HUES48 (cell line): ENCODE measurements at regions not wholly inside any gene's neighbourhood (a gene's known extent, or its start where the extent isn't known, plus 50 kb on each side); places are given as distances from the start of the nearest gene placed in this dataset.

Experiments used
- H3K27ac ChIP-seq: one replicate; pipeline ENCODE4 v1.7.0; 2013; ENCODE audit warnings: low read depth, low read length, inconsistent platforms
- H3K27me3 ChIP-seq: 2 replicates; pipeline ENCODE4 v1.6.1; 2013; ENCODE audit warnings: mild to moderate bottlenecking, low read length; ENCODE audit not compliant: control insufficient read depth, insufficient read depth
- H3K36me3 ChIP-seq: 2 replicates; pipeline ENCODE4 v1.6.1; 2013; ENCODE audit warnings: low read length; ENCODE audit not compliant: control insufficient read depth, insufficient read depth
- H3K4me1 ChIP-seq: 2 replicates; pipeline ENCODE4 v1.6.1; 2013; ENCODE audit warnings: mild to moderate bottlenecking, low read length; ENCODE audit not compliant: control insufficient read depth, insufficient read depth
- H3K4me3 ChIP-seq: 2 replicates; pipeline ENCODE4 v1.5.1; 2013; ENCODE audit warnings: mild to moderate bottlenecking, low read depth, low read length
- H3K9ac ChIP-seq: 2 replicates; pipeline ENCODE4 v1.6.1; 2013; ENCODE audit warnings: mild to moderate bottlenecking, low read depth, low read length, moderate library complexity
- H3K9me3 ChIP-seq: 2 replicates; pipeline ENCODE4 v1.6.1; 2013; ENCODE audit warnings: low read length; ENCODE audit not compliant: control insufficient read depth, insufficient read depth

DNA sequence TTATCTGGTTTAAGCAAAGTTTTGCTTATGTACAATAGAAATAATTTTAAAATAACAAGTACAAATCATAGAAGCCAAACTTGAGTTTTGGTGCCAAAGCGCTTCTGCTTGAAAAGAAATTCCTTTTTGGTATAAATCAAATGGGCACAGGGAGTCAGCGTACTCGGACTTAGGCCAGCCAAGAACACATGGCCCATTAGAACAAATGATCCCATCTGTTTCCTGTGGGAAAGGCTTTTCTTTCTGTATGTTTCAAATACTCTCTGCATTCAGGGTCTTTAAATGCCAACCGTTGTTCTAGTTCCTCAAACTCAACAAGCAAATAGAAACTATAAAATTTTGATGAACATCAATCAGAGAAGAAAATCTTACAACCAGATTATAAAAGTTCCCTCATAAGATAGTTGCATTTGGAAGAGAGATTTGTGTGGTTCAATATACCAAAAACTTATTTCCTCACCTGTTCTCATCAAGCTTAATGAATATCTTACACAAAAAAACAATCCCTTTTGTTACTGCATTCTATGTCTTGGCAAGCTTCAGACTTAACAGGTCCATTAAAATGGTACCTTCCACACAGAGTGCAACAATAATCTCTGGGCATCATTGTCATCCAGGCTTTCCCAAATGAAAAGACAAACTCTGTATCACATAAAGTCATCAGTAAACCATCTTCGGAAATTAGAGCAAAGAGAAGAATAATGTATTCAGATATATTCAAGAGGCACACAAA lies 739.8 kb upstream of the API5 start:
- no peak overlapping the region for H3K27ac ChIP-seq
- H3K9me3 ChIP-seq: no peaks in the 10 kb centered on the region
- H3K4me3 ChIP-seq: no peak overlapping the region
- no peak overlapping the region for H3K9ac ChIP-seq
- no peaks in the 10 kb centered on the region for H3K36me3 ChIP-seq
- H3K27me3 ChIP-seq: no peaks in the 10 kb centered on the region
- no peaks in the 10 kb centered on the region for H3K4me1 ChIP-seq

DNA sequence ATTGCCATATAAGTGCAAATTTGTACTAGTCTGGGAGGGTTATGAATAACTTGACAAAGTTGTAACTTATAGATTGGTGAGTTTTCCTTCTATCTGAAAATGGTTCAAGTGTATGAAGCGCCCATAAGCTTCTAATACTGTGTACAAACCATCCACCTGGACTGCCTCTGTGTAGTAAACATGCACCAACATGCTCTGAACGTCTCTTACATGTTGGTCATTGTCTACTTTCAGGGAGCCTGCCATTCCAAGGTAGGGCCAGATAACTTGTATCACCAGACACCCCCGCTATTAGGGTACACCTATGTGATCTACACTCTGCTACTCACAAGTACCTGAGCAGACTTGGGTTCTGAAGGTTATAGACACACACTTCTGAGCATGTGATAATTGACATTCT lies 735.5 kb upstream of the API5 start:
- no peaks in the 10 kb centered on the region for H3K27me3 ChIP-seq
- H3K9me3 ChIP-seq: no peaks in the 10 kb centered on the region
- no peak overlapping the region for H3K9ac ChIP-seq
- H3K4me3 ChIP-seq: no peak overlapping the region
- no peaks in the 10 kb centered on the region for H3K36me3 ChIP-seq
- no peaks in the 10 kb centered on the region for H3K4me1 ChIP-seq
- H3K27ac ChIP-seq: no peak overlapping the region

DNA sequence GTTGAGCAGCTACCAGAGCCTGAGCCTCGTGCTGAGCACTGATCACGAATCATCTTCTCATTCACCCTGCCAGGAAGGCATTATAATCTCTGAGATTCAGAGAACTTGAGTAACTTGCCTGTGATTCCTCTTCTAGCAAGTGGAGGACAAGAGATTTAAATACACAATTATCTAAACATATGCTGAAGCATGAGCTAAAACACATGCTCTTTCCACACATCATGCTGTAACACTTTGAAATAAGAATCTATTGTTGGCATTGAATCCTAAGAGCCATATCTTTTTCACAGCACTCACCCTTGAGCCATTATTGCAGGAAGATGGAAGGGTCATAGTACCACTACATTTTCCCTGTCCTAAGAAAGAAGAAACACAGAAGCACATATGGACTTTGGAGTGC lies 722.5 kb upstream of the API5 start:
- Histone ChIP-seq H3K4me1 (no peaks in the 10 kb centered on the region), H3K27ac (no peak overlapping the region), H3K9ac (no peak overlapping the region), H3K4me3 (no peak overlapping the region), H3K27me3 (no peaks in the 10 kb centered on the region), H3K36me3 (no peaks in the 10 kb centered on the region), H3K9me3 (no peaks in the 10 kb centered on the region)

DNA sequence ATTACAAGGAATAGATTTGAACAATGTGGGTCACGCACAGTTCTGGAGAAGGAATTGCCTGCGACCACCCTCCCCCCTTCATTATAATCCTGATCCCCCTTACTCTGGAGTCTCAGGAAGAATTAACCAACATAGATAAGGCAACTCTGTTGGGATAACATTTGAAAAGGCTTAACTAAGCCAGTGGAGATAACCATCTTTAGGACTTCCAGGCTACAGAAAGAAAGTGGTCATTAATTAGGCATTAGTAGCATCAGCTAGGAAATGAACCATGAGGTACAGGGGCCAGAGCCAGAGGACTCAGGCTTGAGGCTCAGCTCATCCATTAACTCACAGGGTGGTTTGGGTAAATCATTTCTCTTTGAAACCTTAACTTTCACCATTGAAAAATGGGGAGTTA lies 720.0 kb upstream of the API5 start:
- Histone ChIP-seq H3K27me3 (no peaks in the 10 kb centered on the region), H3K27ac (no peak overlapping the region), H3K4me3 (no peak overlapping the region), H3K36me3 (no peaks in the 10 kb centered on the region), H3K4me1 (peaks cover 18% of the 10 kb centered on the region), H3K9me3 (no peaks in the 10 kb centered on the region), H3K9ac (no peak overlapping the region)

DNA sequence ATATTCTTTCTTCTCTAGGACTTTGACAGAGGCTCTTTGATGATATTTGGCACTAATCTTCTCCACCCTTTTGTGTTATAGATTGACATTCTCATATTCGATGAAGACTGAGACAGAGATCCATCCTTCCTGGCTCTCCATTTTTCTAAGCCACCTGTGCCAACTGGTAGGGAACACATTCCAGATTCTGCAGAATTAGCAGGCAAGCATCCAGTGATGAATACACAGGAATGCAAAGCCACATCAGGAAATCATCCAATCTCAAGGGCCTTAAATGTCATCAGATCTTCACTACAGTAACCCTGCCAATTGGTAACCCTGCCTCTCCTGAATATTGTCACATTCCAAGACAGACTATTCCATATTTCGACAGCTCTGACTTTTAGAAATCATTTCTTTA lies 718.4 kb upstream of the API5 start:
- Histone ChIP-seq H3K9me3 (no peaks in the 10 kb centered on the region), H3K27ac (no peak overlapping the region), H3K4me3 (no peak overlapping the region), H3K36me3 (no peaks in the 10 kb centered on the region), H3K27me3 (no peaks in the 10 kb centered on the region), H3K9ac (no peak overlapping the region), H3K4me1 (peaks cover 24% of the 10 kb centered on the region)

DNA sequence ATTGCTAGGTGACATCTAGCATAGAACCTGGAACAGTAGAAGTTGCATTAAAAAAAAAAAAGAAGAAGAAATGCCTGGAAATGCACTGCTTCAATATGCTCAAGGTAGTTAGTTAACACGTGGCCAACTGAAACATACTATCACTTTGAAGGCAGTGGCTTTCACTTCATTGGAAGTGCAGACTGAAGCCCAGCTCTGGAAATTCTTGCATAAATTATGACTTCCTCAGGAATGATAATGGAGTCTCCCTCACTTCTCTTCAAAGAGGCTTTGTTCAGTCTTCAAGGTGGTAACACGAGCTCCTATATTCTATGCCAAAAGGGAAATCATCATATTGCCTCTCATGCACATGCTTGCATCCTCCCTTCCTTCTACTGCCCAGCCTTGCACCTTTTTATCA lies 715.9 kb upstream of the API5 start:
- no peak overlapping the region for H3K4me3 ChIP-seq

DNA sequence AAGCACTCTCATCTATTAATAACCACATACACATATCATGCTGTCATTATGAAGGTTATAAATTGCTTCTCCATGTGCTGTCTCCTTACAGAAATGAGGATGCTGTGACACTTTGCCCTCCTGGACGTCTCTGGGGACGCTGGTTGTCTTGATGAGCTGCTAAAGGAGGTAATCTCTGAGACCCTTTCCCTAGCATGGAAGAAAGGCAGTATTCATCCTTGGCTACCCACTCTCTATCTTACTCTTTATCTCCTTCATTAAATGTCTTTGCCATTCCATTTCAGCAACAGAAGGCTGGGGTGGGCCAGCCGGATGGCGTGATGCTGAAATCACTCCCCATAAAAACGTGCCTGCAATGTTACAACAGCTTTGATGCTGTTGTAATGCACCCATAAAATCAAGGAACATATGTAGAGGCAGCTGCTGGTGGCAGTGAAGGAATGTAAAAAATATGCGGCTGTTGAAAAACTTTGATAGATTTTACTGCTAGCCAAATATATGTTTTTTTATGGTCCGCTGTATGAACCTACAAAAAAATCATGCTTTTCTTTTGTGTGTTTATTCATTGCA lies 715.1 kb upstream of the API5 start:
- no peaks in the 10 kb centered on the region for H3K36me3 ChIP-seq

More for the DNA sequence above, 715.9 kb upstream of the API5 start:
- Histone ChIP-seq H3K36me3 (no peaks in the 10 kb centered on the region), H3K27me3 (no peaks in the 10 kb centered on the region), H3K9me3 (no peaks in the 10 kb centered on the region), H3K4me1 (peaks cover 26% of the 10 kb centered on the region), H3K9ac (no peak overlapping the region), H3K27ac (peak overlapping the region; percentile 0)

DNA sequence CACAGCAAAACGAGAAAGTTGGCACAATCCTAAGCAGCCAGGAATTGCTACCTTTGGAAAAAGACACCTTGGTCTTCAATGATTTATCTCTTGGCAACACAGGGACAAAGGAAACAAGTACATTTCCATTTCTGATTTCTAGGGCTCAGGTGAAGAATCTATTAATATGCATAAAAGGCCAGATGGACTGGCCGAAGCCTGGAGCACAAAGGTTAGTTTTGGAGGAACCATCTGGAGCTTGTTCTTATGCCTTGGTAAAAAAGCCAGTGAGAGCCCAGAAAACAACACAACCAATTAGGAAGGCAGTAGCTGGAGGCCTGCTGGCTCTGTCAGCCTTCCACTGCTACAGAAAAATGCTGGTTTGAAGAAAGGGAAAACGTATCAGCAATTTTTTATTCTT lies 713.5 kb upstream of the API5 start:
- Histone ChIP-seq H3K36me3 (no peaks in the 10 kb centered on the region), H3K9me3 (no peaks in the 10 kb centered on the region), H3K4me3 (no peak overlapping the region), H3K27me3 (no peaks in the 10 kb centered on the region), H3K27ac (no peak overlapping the region), H3K9ac (no peak overlapping the region), H3K4me1 (peaks cover 26% of the 10 kb centered on the region)

More for the DNA sequence above, 715.1 kb upstream of the API5 start:
- Histone ChIP-seq H3K27ac (no peak overlapping the region), H3K9ac (no peak overlapping the region), H3K27me3 (no peaks in the 10 kb centered on the region), H3K4me3 (no peak overlapping the region; the same call in 1 of the 2 replicates), H3K4me1 (peaks cover 26% of the 10 kb centered on the region), H3K9me3 (no peaks in the 10 kb centered on the region)

DNA sequence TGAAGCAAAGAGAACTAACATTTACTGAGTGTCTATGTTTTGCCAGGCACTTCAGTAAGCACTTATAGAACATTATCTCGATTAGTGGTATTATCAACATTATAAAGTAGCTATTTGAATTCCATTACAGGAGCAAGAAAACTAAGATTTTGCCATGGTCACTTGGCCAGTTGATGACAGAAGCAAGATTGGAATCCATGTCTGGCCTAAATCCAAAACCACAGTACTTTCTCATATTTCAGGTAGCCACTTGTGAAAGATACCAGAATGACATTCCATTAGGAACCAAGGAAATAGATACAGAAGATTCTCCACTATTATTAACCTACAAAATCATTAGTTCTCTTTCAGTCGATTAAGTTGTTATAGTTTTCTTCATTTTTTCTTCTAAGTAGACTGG lies 691.0 kb upstream of the API5 start:
- Histone ChIP-seq H3K9ac (no peak overlapping the region), H3K4me1 (peaks cover 5% of the 10 kb centered on the region; the same call in 1 of the 2 replicates), H3K27ac (no peak overlapping the region), H3K9me3 (no peaks in the 10 kb centered on the region), H3K27me3 (no peaks in the 10 kb centered on the region), H3K4me3 (no peak overlapping the region), H3K36me3 (no peaks in the 10 kb centered on the region)

DNA sequence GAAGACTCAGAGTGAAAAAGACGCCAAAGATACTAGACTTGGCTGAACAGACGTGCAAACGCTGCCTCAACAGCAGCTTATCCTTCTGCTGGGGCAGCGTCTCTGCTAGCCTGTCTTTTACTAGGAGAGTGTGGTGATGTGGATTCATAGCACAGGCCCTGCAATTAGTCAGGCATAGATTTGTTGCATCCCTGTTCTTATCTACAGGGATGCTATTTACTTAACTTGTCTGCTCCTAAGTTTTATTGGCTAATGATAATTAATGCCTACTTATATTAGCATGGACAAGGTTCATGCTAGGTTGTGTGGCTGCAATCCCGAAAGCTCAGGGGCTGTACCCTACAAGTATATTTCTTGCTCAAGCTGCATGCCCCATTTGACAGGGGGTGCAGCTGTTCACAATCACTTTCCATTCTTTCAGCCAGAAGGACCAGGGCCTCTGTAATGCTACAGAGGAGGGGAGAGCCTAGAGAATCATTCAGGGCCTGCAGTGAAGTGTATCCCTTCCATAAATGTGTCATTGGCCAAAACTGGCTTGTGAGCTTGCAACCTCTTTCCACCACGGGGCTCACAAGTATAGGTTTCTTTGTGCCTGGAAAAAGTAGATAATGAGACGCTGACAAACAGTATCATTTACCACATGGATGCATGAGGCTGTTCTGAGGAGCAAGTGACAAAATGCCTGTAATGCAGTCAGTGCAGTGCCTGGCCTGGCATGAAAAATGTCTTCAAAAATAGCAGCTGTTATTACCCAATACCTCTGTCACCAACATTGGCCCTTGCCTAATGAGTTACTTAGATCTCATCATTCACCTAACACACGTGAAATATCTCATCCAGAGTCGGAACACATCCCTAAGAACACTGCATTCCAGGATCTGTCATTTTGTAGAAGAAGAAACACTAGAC lies 685.8 kb upstream of the API5 start:
- Histone ChIP-seq H3K4me1 (peaks cover 5% of the 10 kb centered on the region; the same call in 1 of the 2 replicates), H3K4me3 (no peak overlapping the region), H3K9ac (no peak overlapping the region), H3K27ac (no peak overlapping the region), H3K9me3 (no peaks in the 10 kb centered on the region), H3K27me3 (no peaks in the 10 kb centered on the region), H3K36me3 (no peaks in the 10 kb centered on the region)
